A549 (cell line): ENCODE measurements at regions not wholly inside any gene's neighbourhood (a gene's known extent, or its start where the extent isn't known, plus 50 kb on each side); places are given as distances from the start of the nearest gene placed in this dataset.

Experiments
- ATAC-seq, 2 experiments: fragments of 200-7000 bp in 1 of 2; fragments of >200 bp in 1 of 2; cut with Nextera tagmentation in 1 of 2; cut with Tn5 transposase in 1 of 2; 3 replicates each; pipeline versions ENCODE4 v1.8.0 to v1.9.1; 2018 to 2020; ENCODE audit warnings: mild to moderate bottlenecking in 1 of 2, moderate library complexity in 1 of 2
- CTCF ChIA-PET: fragments of 300-600 bp; sonication (Branson Sonifier 250); formaldehyde crosslinking; extraction: SDS; loops from one replicate; lab custom pipeline; 2021; ENCODE audit warnings: antibody characterized with exemption, inconsistent platforms; lab: Yijun Ruan, JAX
- POLR2A ChIA-PET: fragments of 350-600 bp; formaldehyde crosslinking; extraction: SDS; loops from one replicate; lab custom pipeline; 2021; ENCODE audit warnings: antibody characterized with exemption, inconsistent platforms; lab: Yijun Ruan, JAX
- DNase-seq, 2 experiments: peaks; one replicate each; pipeline versions ENCODE4 v3.0.0 to v3.0.0-alpha.2; 2011 to 2016; ENCODE audit warnings: low read depth in 1 of 2, low spot score in 1 of 2
- FAIRE-seq: peaks from 2 replicates; lab custom pipeline; 2011; peaks lifted over from hg19 to GRCh38; lab: Jason Lieb, UNC
- H3K27ac ChIP-seq, 2 experiments: fragments of >200 bp; sonication (Bioruptor Twin); formaldehyde crosslinking; 3 replicates each; pipeline ENCODE4 v1.5.1; 2016 to 2017
- H3K4me1 ChIP-seq: fragments of >200 bp; sonication (Bioruptor Twin); formaldehyde crosslinking; 3 replicates; pipeline ENCODE4 v1.6.1; 2016
- H3K4me2 ChIP-seq: fragments of >200 bp; sonication (Bioruptor Twin); formaldehyde crosslinking; 3 replicates; pipeline ENCODE4 v1.6.1; 2016
- H3K4me3 ChIP-seq: fragments of >200 bp; sonication (Bioruptor Twin); formaldehyde crosslinking; 3 replicates; pipeline ENCODE4 v1.5.1; 2016
- H3K9me3 ChIP-seq: fragments of >200 bp; sonication (Bioruptor Twin); formaldehyde crosslinking; 3 replicates; pipeline ENCODE4 v1.6.1; 2016
- BCL3 ChIP-seq: fragments of >200 bp; sonication (Bioruptor Twin); formaldehyde crosslinking; IDR thresholded peaks from 3 replicates; pipeline ENCODE4 v1.6.1; 2016
- BHLHE40 ChIP-seq: IDR thresholded peaks from 2 replicates; pipeline ENCODE4 v1.6.1; 2012; ENCODE audit warnings: low read depth, low read length, inconsistent platforms
- CHD2 ChIP-seq: fragments of 150-350 bp; IDR thresholded peaks from 2 replicates; pipeline ENCODE4 v1.6.1; 2014; ENCODE audit warnings: low read length; ENCODE audit not compliant: partially characterized antibody
- EHF ChIP-seq: fragments of 250-450 bp; sonication (Bioruptor Pico); IDR thresholded peaks from 2 replicates; pipeline ENCODE4 v1.5.0; 2020; ENCODE audit warnings: mild to moderate bottlenecking
- EP300 ChIP-seq, 2 experiments: fragments of >200 bp; sonication (Bioruptor Twin); formaldehyde crosslinking; IDR thresholded peaks; 2 replicates in 1 of 2; 3 replicates in 1 of 2; pipeline ENCODE4 v1.6.1; 2016 to 2017
- FOSB ChIP-seq: fragments of 250-450 bp; sonication (Bioruptor Pico); IDR thresholded peaks from 2 replicates; pipeline ENCODE4 v1.5.0; 2020; ENCODE audit warnings: mild to moderate bottlenecking, moderate library complexity
- FOSL2 ChIP-seq, 2 experiments: fragments of 450-650 bp in 1 of 2; fragments of >200 bp in 1 of 2; sonication (Bioruptor Twin) in 1 of 2; formaldehyde crosslinking; IDR thresholded peaks; 2 replicates each; pipeline versions ENCODE4 v1.5.0 to v1.6.1; 2016 to 2020; ENCODE audit warnings: mild to moderate bottlenecking in 1 of 2, moderate library complexity in 1 of 2
- HMGXB4 ChIP-seq: fragments of 250-450 bp; sonication (Bioruptor Pico); IDR thresholded peaks from 2 replicates; pipeline ENCODE4 v1.5.0; 2021; ENCODE audit warnings: mild to moderate bottlenecking, moderate library complexity, borderline replicate concordance
- HOXB13 ChIP-seq: fragments of 250-450 bp; sonication (Bioruptor Pico); IDR thresholded peaks from 2 replicates; pipeline ENCODE4 v1.5.0; 2020; ENCODE audit warnings: low read depth, mild to moderate bottlenecking, moderate library complexity
- KDM5A ChIP-seq: fragments of 200-600 bp; sonication (generic); IDR thresholded peaks from 2 replicates; pipeline ENCODE4 v1.6.1; 2016; ENCODE audit warnings: antibody characterized with exemption, mild to moderate bottlenecking
- MAFK ChIP-seq: fragments of 450-650 bp; IDR thresholded peaks from 2 replicates; pipeline ENCODE4 v1.6.1; 2014; ENCODE audit not compliant: partially characterized antibody
- MAZ ChIP-seq: fragments of 150-350 bp; IDR thresholded peaks from 2 replicates; pipeline ENCODE4 v1.6.1; 2014; ENCODE audit warnings: antibody characterized with exemption, low read depth, low read length, borderline replicate concordance
- POLR2A ChIP-seq: IDR thresholded peaks from 2 replicates; pipeline ENCODE4 v1.6.1; 2012; ENCODE audit warnings: mild to moderate bottlenecking, low read length
- RAD21 ChIP-seq, 2 experiments: fragments of >200 bp in 1 of 2; sonication (Bioruptor Twin) in 1 of 2; formaldehyde crosslinking in 1 of 2; IDR thresholded peaks in 1 of 2; conservative IDR thresholded peaks in 1 of 2; 2 replicates in 1 of 2; 3 replicates in 1 of 2; pipeline ENCODE4 v1.6.1; 2012 to 2018; ENCODE audit warnings: inconsistent platforms in 1 of 2
- RNF2 ChIP-seq: fragments of 200-600 bp; sonication (generic); IDR thresholded peaks from 2 replicates; pipeline ENCODE4 v1.6.1; 2016; ENCODE audit warnings: low read depth, mild to moderate bottlenecking, antibody characterized with exemption, moderate library complexity, borderline replicate concordance
- TFCP2L1 ChIP-seq: fragments of 250-450 bp; sonication (Bioruptor Pico); IDR thresholded peaks from 2 replicates; pipeline ENCODE4 v1.5.0; 2021; ENCODE audit warnings: mild to moderate bottlenecking
- USF2 ChIP-seq: fragments of 450-650 bp; IDR thresholded peaks from 2 replicates; pipeline ENCODE4 v1.6.1; 2014; ENCODE audit warnings: antibody characterized with exemption
- ZFP36 ChIP-seq: fragments of 450-650 bp; IDR thresholded peaks from 2 replicates; pipeline ENCODE4 v1.6.1; 2014; ENCODE audit warnings: borderline replicate concordance; ENCODE audit not compliant: partially characterized antibody
- ZNF302 ChIP-seq: fragments of 250-450 bp; sonication (Bioruptor Pico); IDR thresholded peaks from 2 replicates; pipeline ENCODE4 v1.9.0; 2021; ENCODE audit warnings: inconsistent platforms, mild to moderate bottlenecking, moderate library complexity
- ZSCAN20 ChIP-seq: fragments of 250-450 bp; sonication (Bioruptor Pico); IDR thresholded peaks from 2 replicates; pipeline ENCODE4 v1.8.0; 2022; ENCODE audit warnings: mild to moderate bottlenecking, moderate library complexity
- WGBS: methylation state at CpG from one replicate; pipeline ENCODE4 v1.1.6; 2017; ENCODE audit errors: missing lambda C conversion rate; 5-methylcytosine and 5-hydroxymethylcytosine counted together

GRCh38 chr9:80890124-80890523 lies 799.2 kb downstream of the TLE1 start:
- ATAC-seq (no peak), DNase-seq (no peak), FAIRE-seq (no peak)
- TF ChIP-seq KDM5A (no peak), ZNF302 (CRISPR knock-in tag) (no peak), BCL3 (no peak), MAZ (no peak), RAD21 (conservative IDR thresholded peaks at IDR 0.05 in 1 of 2, IDR thresholded peaks at IDR 0.05 in 1 of 2) (no peak), ZFP36 (no peak)
- Histone ChIP-seq H3K4me3 (no peak overlapping the region), H3K4me2 (no peak overlapping the region), H3K27ac (no peak overlapping the region), H3K9me3 (peaks cover 3% of the 10 kb centered on the region; the same call in 1 of the 3 replicates), H3K4me1 (no peaks in the 10 kb centered on the region)
- ChIA-PET CTCF (no interaction called here), POLR2A (no interaction called here)

GRCh38 chr9:80885894-80886293 lies 803.5 kb downstream of the TLE1 start:
- Histone ChIP-seq H3K9me3 (no peaks in the 10 kb centered on the region), H3K4me2 (no peak overlapping the region), H3K4me1 (no peaks in the 10 kb centered on the region), H3K4me3 (no peak overlapping the region), H3K27ac (no peak overlapping the region)
- ATAC-seq, result no peak
- no peak for DNase-seq
- POLR2A ChIA-PET, result no interaction called here
- FAIRE-seq, result no peak
- whole genome bisulfite sequencing, result 53% methylated on average over 5 of the region's 5 CpGs
- CTCF ChIA-PET, result interaction anchor here (0.9 kb wide), 1 partner anchor 17 kb away, joined by 3 read pairs; no protein-coding TSS in a partner anchor
- TF ChIP-seq EHF (CRISPR knock-in tag) (no peak), RAD21 (conservative IDR thresholded peaks at IDR 0.05 in 1 of 2, IDR thresholded peaks at IDR 0.05 in 1 of 2) (0 out of 5 replicates have a peak, but pooled peaks of 1 of the 2 experiments have one; percentile 6)

- POLR2A ChIA-PET, result no interaction called here
- Histone ChIP-seq H3K9me3 (no peaks in the 10 kb centered on the region), H3K4me2 (no peak overlapping the region), H3K4me1 (no peaks in the 10 kb centered on the region), H3K4me3 (no peak overlapping the region), H3K27ac (no peak overlapping the region)
- CTCF ChIA-PET, result interaction anchor here (1.0 kb wide), 1 partner anchor 10 kb away, joined by 3 read pairs; no protein-coding TSS in a partner anchor
- DNase-seq, result peak in 1 of 2 experiments; percentile 6
- no peak for FAIRE-seq
- ATAC-seq, result no peak
- 19% methylated on average over 5 of the region's 5 CpGs for WGBS
- TF ChIP-seq BCL3 (no peak), POLR2A (no peak), TFCP2L1 (CRISPR knock-in tag) (no peak), HOXB13 (CRISPR knock-in tag) (no peak), MAFK (peak; percentile 71), FOSL2 (IDR thresholded peaks at IDR 0.05) (no peak), FOSL2 (CRISPR knock-in tag; IDR thresholded peaks at IDR 0.05) (no peak), USF2 (no peak), EP300 (IDR thresholded peaks at IDR 0.05) (0 out of 5 replicates have a peak, but pooled peaks of 1 of the 2 experiments have one; percentile 14), ZNF302 (CRISPR knock-in tag) (no peak)
These were observed 805.3 kb downstream of the TLE1 start for GRCh38 chr9:80883826-80884579.

- ChIA-PET CTCF (interaction anchor here (1.0 kb wide), 1 partner anchor 9 kb away, joined by 3 read pairs; no protein-coding TSS in a partner anchor), POLR2A (no interaction called here)
- WGBS, result 58% methylated on average over 5 of the region's 5 CpGs
- ATAC-seq (no peak), DNase-seq (no peak), FAIRE-seq (peak; percentile 67)
- Histone ChIP-seq H3K4me1 (no peaks in the 10 kb centered on the region), H3K4me3 (no peak overlapping the region), H3K4me2 (no peak overlapping the region), H3K27ac (no peak overlapping the region), H3K9me3 (no peaks in the 10 kb centered on the region)
- no peak for TF ChIP-seq BHLHE40
- no peak for TF ChIP-seq ZSCAN20 (CRISPR knock-in tag)
- no peak for TF ChIP-seq ZFP36
- TF ChIP-seq RNF2, result no peak
- TF ChIP-seq FOSB (CRISPR knock-in tag), result no peak
- TF ChIP-seq CHD2, result no peak
- TF ChIP-seq HMGXB4 (CRISPR knock-in tag), result no peak
- TF ChIP-seq BCL3, result no peak
These were observed 805.9 kb downstream of the TLE1 start for GRCh38 chr9:80883426-80883825.
